ENCODE measurements at regions not wholly inside any gene's neighbourhood (a gene's known extent, or its start where the extent isn't known, plus 50 kb on each side); places are given as distances from the start of the nearest gene placed in this dataset.

DNA sequence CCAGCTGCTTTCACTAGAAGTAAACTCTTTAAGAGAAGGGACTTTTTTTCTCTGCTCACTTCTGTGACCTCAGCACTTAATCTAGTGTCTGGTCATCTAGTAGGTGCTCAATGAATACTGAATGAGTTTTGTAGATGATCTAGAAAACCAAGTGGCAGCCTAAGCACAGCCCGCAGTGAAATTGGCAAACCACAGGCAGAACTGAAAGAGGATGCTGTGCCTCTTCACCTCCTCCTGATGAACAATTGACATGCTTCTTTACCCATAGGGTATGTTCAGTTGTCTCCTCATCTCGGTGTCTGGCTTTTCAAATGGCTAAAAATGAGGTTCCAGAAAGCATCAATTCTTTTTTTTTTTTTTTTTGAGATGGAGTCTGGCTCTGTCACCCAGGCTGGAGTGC is 399.5 kb downstream of the RMST start:
- TF ChIP-seq, protein P1, sequence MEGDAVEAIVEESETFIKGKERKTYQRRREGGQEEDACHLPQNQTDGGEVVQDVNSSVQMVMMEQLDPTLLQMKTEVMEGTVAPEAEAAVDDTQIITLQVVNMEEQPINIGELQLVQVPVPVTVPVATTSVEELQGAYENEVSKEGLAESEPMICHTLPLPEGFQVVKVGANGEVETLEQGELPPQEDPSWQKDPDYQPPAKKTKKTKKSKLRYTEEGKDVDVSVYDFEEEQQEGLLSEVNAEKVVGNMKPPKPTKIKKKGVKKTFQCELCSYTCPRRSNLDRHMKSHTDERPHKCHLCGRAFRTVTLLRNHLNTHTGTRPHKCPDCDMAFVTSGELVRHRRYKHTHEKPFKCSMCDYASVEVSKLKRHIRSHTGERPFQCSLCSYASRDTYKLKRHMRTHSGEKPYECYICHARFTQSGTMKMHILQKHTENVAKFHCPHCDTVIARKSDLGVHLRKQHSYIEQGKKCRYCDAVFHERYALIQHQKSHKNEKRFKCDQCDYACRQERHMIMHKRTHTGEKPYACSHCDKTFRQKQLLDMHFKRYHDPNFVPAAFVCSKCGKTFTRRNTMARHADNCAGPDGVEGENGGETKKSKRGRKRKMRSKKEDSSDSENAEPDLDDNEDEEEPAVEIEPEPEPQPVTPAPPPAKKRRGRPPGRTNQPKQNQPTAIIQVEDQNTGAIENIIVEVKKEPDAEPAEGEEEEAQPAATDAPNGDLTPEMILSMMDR (IDR thresholded peaks at IDR 0.05; ENCODE audit: poor library complexity, severe bottlenecking) = no peak
- TF ChIP-seq REST (IDR thresholded peaks at IDR 0.05; ENCODE audit: borderline replicate concordance) = no peak
- TF ChIP-seq POLR2AphosphoS5 (IDR thresholded peaks at IDR 0.05) = no peak
- no peak for TF ChIP-seq SMC3 (conservative IDR thresholded peaks at IDR 0.05; ENCODE audit: poor library complexity)
- TF ChIP-seq TAF1 (IDR thresholded peaks at IDR 0.05; ENCODE audit: low read depth) = no peak
- no peak for TF ChIP-seq EZH2 (IDR thresholded peaks at IDR 0.05; ENCODE audit: borderline replicate concordance, insufficient read depth, low read length, poor library complexity, severe bottlenecking)
- no peak for TF ChIP-seq MXI1 (conservative IDR thresholded peaks at IDR 0.05; ENCODE audit: poor library complexity, severe bottlenecking)
- no peak for TF ChIP-seq RAD21 (conservative IDR thresholded peaks at IDR 0.05)
- H3K9me2 ChIP-seq (ENCODE audit: insufficient read depth, low read length) = no peaks in the 10 kb centered on the region
- no peak overlapping the region for H3K27ac ChIP-seq (ENCODE audit: low read length)
- H3F3A ChIP-seq (ENCODE audit: insufficient read depth, low read length, poor library complexity, severe bottlenecking) = no peaks in the 10 kb centered on the region
- no peaks in the 10 kb centered on the region for H3K36me3 ChIP-seq (ENCODE audit: insufficient read depth, low read length)
- no peaks in the 10 kb centered on the region for H3K27me3 ChIP-seq (ENCODE audit: insufficient read depth, low read depth, low read length)
- no peaks in the 10 kb centered on the region for H3K9me3 ChIP-seq (ENCODE audit: low read length)
- H3K4me3 ChIP-seq (ENCODE audit: low read length) = no peak overlapping the region
- H2AFZ ChIP-seq (ENCODE audit: low read depth, low read length) = no peak overlapping the region
- H3K79me2 ChIP-seq (replicated peaks; ENCODE audit: insufficient read depth, low read length) = no peaks in the 10 kb centered on the region
- H3K9ac ChIP-seq (ENCODE audit: low read length) = no peak overlapping the region
- no peak overlapping the region for H3K4me2 ChIP-seq (ENCODE audit: low read length)
- H4K20me1 ChIP-seq (ENCODE audit: insufficient read depth) = no peaks in the 10 kb centered on the region

GRCh38 chr12:97875064-97875463 is 412.5 kb downstream of the RMST start:
- no peaks in the 10 kb centered on the region for H3K27me3 ChIP-seq (ENCODE audit: insufficient read depth, low read depth, low read length)
- TF ChIP-seq SMC3 (conservative IDR thresholded peaks at IDR 0.05; ENCODE audit: poor library complexity) = no peak
- no peak for TF ChIP-seq REST (IDR thresholded peaks at IDR 0.05; ENCODE audit: borderline replicate concordance)
- TF ChIP-seq RAD21 (conservative IDR thresholded peaks at IDR 0.05) = no peak
- TF ChIP-seq, protein P1 (IDR thresholded peaks at IDR 0.05; ENCODE audit: poor library complexity, severe bottlenecking) = no peak
- no peak for TF ChIP-seq EZH2 (IDR thresholded peaks at IDR 0.05; ENCODE audit: borderline replicate concordance, insufficient read depth, low read length, poor library complexity, severe bottlenecking)
- no peak for TF ChIP-seq TAF1 (IDR thresholded peaks at IDR 0.05; ENCODE audit: low read depth)
- TF ChIP-seq EP300 (conservative IDR thresholded peaks at IDR 0.05; ENCODE audit: poor library complexity, severe bottlenecking) = no peak
- no peak for TF ChIP-seq POLR2AphosphoS5 (IDR thresholded peaks at IDR 0.05)
- TF ChIP-seq MXI1 (conservative IDR thresholded peaks at IDR 0.05; ENCODE audit: poor library complexity, severe bottlenecking) = no peak
- H2AFZ ChIP-seq (ENCODE audit: low read depth, low read length) = no peak overlapping the region

More at GRCh38 chr12:97875064-97875463, 412.5 kb downstream of the RMST start:
- Histone ChIP-seq H3K4me2 (ENCODE audit: low read length) (no peak overlapping the region), H3K4me3 (ENCODE audit: low read length) (no peak overlapping the region), H3K9me2 (ENCODE audit: insufficient read depth, low read length) (no peaks in the 10 kb centered on the region), H4K20me1 (ENCODE audit: insufficient read depth) (no peaks in the 10 kb centered on the region), H3K36me3 (ENCODE audit: insufficient read depth, low read length) (no peaks in the 10 kb centered on the region), H3K79me2 (replicated peaks; ENCODE audit: insufficient read depth, low read length) (no peaks in the 10 kb centered on the region), H3K27ac (ENCODE audit: low read length) (no peak overlapping the region), H3K9ac (ENCODE audit: low read length) (no peak overlapping the region), H3K9me3 (ENCODE audit: low read length) (no peaks in the 10 kb centered on the region), H3F3A (ENCODE audit: insufficient read depth, low read length, poor library complexity, severe bottlenecking) (no peaks in the 10 kb centered on the region)

Measured in neural cell (in vitro differentiated cells).